H9 (cell line): ENCODE measurements at regions not wholly inside any gene's neighbourhood (a gene's known extent, or its start where the extent isn't known, plus 50 kb on each side); places are given as distances from the start of the nearest gene placed in this dataset.

ENCODE experiments used
- DNase-seq: peaks from one replicate; pipeline ENCODE4 v3.0.0-alpha.2; 2017
- H2AFZ ChIP-seq: one replicate; pipeline ENCODE4 v1.6.1; 2013; ENCODE audit warnings: mild to moderate bottlenecking, low read length, control low read depth, moderate library complexity
- H2AK5ac ChIP-seq: 2 replicates; pipeline ENCODE4 v1.6.1; 2013; ENCODE audit warnings: low read length, control low read depth, mixed read lengths; ENCODE audit not compliant: insufficient read length
- H2BK120ac ChIP-seq: one replicate; pipeline ENCODE4 v1.6.1; 2013; ENCODE audit warnings: low read depth, mild to moderate bottlenecking, low read length, control low read depth, inconsistent platforms; ENCODE audit not compliant: poor library complexity, severe bottlenecking
- H2BK12ac ChIP-seq: 2 replicates; pipeline ENCODE4 v1.6.1; 2013; ENCODE audit warnings: low read length, control low read depth, mixed read lengths, low read depth; ENCODE audit not compliant: insufficient read length
- H2BK15ac ChIP-seq: 2 replicates; pipeline ENCODE4 v1.6.1; 2013; ENCODE audit warnings: low read depth, low read length, control low read depth
- H2BK20ac ChIP-seq: one replicate; pipeline ENCODE4 v1.6.1; 2013; ENCODE audit warnings: low read depth, mild to moderate bottlenecking, low read length, control low read depth, inconsistent platforms; ENCODE audit not compliant: poor library complexity, severe bottlenecking
- H2BK5ac ChIP-seq: 2 replicates; pipeline ENCODE4 v1.6.1; 2013; ENCODE audit warnings: low read length, control low read depth, mixed read lengths; ENCODE audit not compliant: insufficient read length
- H3K14ac ChIP-seq: 2 replicates; pipeline ENCODE4 v1.6.1; 2013; ENCODE audit warnings: low read length, control low read depth; ENCODE audit not compliant: insufficient read depth
- H3K18ac ChIP-seq: 2 replicates; pipeline ENCODE4 v1.6.1; 2013; ENCODE audit warnings: low read depth, mild to moderate bottlenecking, mixed read lengths, low read length, control low read depth; ENCODE audit not compliant: insufficient read length
- H3K23ac ChIP-seq: 2 replicates; pipeline ENCODE4 v1.6.1; 2013; ENCODE audit warnings: low read length, control low read depth, mixed read lengths, low read depth; ENCODE audit not compliant: insufficient read length
- H3K23me2 ChIP-seq: 2 replicates; pipeline ENCODE4 v1.6.1; 2013; ENCODE audit warnings: low read depth, mild to moderate bottlenecking, mixed read lengths, low read length, control low read depth; ENCODE audit not compliant: insufficient read length, poor library complexity, severe bottlenecking
- H3K27ac ChIP-seq: 2 replicates; pipeline ENCODE4 v1.5.1; 2013; ENCODE audit warnings: low read length, control low read depth, mixed read lengths, low read depth; ENCODE audit not compliant: insufficient read length
- H3K27me3 ChIP-seq: 2 replicates; pipeline ENCODE4 v1.6.1; 2013; ENCODE audit warnings: low read length, control low read depth, inconsistent platforms; ENCODE audit not compliant: insufficient read depth
- H3K4ac ChIP-seq: 2 replicates; pipeline ENCODE4 v1.6.1; 2013; ENCODE audit warnings: low read depth, mild to moderate bottlenecking, control low read depth, inconsistent platforms, low read length, moderate library complexity
- H3K4me1 ChIP-seq: 2 replicates; pipeline ENCODE4 v1.6.1; 2013; ENCODE audit warnings: low read length, control low read depth, inconsistent platforms; ENCODE audit not compliant: insufficient read depth
- H3K4me2 ChIP-seq: 2 replicates; pipeline ENCODE4 v1.6.1; 2013; ENCODE audit warnings: low read length, control low read depth, mixed read lengths; ENCODE audit not compliant: insufficient read length, insufficient read depth
- H3K56ac ChIP-seq: 2 replicates; pipeline ENCODE4 v1.6.1; 2013; ENCODE audit warnings: low read depth, mild to moderate bottlenecking, mixed read lengths, low read length, control low read depth; ENCODE audit not compliant: insufficient read length
- H3K79me1 ChIP-seq: 2 replicates; pipeline ENCODE4 v1.6.1; 2013; ENCODE audit warnings: low read depth, mild to moderate bottlenecking, moderate library complexity, low read length, control low read depth, inconsistent platforms; ENCODE audit not compliant: insufficient read depth, poor library complexity, severe bottlenecking
- H3K79me2 ChIP-seq: 2 replicates; pipeline ENCODE4 v1.6.1; 2013; ENCODE audit warnings: low read length, control low read depth, inconsistent platforms; ENCODE audit not compliant: insufficient read depth
- H3K9ac ChIP-seq: 2 replicates; pipeline ENCODE4 v1.6.1; 2013; ENCODE audit warnings: low read length, control low read depth, mixed read lengths; ENCODE audit not compliant: insufficient read length; ENCODE audit errors: extremely low read depth
- H3K9me3 ChIP-seq: one replicate; pipeline ENCODE4 v1.6.1; 2013; ENCODE audit warnings: low read depth, low read length, inconsistent platforms; ENCODE audit not compliant: control insufficient read depth
- H3T11ph ChIP-seq: one replicate; pipeline ENCODE4 v1.6.1; 2013; ENCODE audit warnings: mild to moderate bottlenecking, low read length, control low read depth, inconsistent platforms
- H4K20me1 ChIP-seq: one replicate; pipeline ENCODE4 v1.6.1; 2013; ENCODE audit not compliant: control insufficient read depth, insufficient read length, insufficient read depth
- H4K5ac ChIP-seq: 2 replicates; pipeline ENCODE4 v1.6.1; 2013; ENCODE audit warnings: low read depth, mild to moderate bottlenecking, mixed read lengths, low read length, control low read depth; ENCODE audit not compliant: insufficient read length
- H4K8ac ChIP-seq: replicated peaks from 2 replicates; pipeline ENCODE4 v1.6.1; 2013; ENCODE audit warnings: low read length, control low read depth, mixed read lengths, low read depth; ENCODE audit not compliant: insufficient read length
- H4K91ac ChIP-seq: 2 replicates; pipeline ENCODE4 v1.6.1; 2013; ENCODE audit warnings: low read depth, mild to moderate bottlenecking, moderate library complexity, mixed read lengths, low read length, control low read depth; ENCODE audit not compliant: insufficient read length
- H3K27ac Mint-ChIP-seq, 3 experiments: 2 replicates in 2 of 3; 3 replicates in 1 of 3; pipeline ENCODE4 v1.8.0; 2020 to 2021; ENCODE audit warnings: mixed read lengths in 3 of 3, mild to moderate bottlenecking in 1 of 3, moderate library complexity in 1 of 3
- H3K27me3 Mint-ChIP-seq: 2 replicates; pipeline ENCODE4 v1.8.0; 2021; ENCODE audit warnings: low read depth, mild to moderate bottlenecking, moderate library complexity, mixed read lengths
- H3K36me3 Mint-ChIP-seq, 3 experiments: 2 replicates in 2 of 3; 3 replicates in 1 of 3; pipeline ENCODE4 v1.8.0; 2020 to 2021; ENCODE audit warnings: low read depth in 3 of 3, mixed read lengths in 3 of 3; ENCODE audit not compliant: insufficient read depth in 1 of 3
- H3K4me1 Mint-ChIP-seq, 2 experiments: 2 replicates each; pipeline ENCODE4 v1.8.0; 2020; ENCODE audit warnings: mixed read lengths in 2 of 2
- H3K4me3 Mint-ChIP-seq, 2 experiments: 2 replicates in 1 of 2; 3 replicates in 1 of 2; pipeline ENCODE4 v1.8.0; 2020 to 2021; ENCODE audit warnings: mild to moderate bottlenecking in 2 of 2, mixed read lengths in 2 of 2, moderate library complexity in 1 of 2
- H3K9me3 Mint-ChIP-seq, 2 experiments: 2 replicates in 1 of 2; 3 replicates in 1 of 2; pipeline ENCODE4 v1.8.0; 2020; ENCODE audit warnings: mild to moderate bottlenecking in 2 of 2, mixed read lengths in 2 of 2, moderate library complexity in 1 of 2
- WGBS: extraction: QIAGEN DNeasy Blood & Tissue Kit; methylation state at CpG from one replicate; pipeline ENCODE4 v1.1.7; 2013; ENCODE audit warnings: missing lambda C conversion rate, low lambda C conversion rate, mixed read lengths; ENCODE audit not compliant: insufficient read length; ENCODE audit errors: extremely low coverage; 5-methylcytosine and 5-hydroxymethylcytosine counted together
- TF ChIP-seq, protein P1 (sequence below): fragments of 200-600 bp; sonication (generic); conservative IDR thresholded peaks from 3 replicates; pipeline ENCODE4 v1.8.0; 2021; ENCODE audit warnings: antibody characterized with exemption, mild to moderate bottlenecking

DNA sequence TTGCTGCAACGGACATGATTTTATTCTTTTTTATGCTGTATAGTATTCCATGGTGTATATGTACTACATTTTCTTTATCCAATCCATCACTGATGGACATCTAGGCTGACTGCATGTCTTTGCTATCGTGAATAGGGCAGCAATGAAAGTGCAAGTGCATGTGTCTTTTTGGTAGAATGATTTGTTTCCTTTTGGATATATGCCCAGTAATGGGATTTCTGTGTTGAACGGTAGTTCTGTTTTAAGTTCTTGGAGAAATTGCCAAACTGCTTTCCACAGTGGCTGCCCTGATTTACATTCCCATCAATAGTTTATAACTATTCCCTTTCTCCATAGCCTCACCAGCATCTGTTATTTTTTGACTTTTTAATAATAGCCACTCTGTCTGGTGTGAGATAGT, 99.7 kb upstream of the CRIM1 start:
- no peak overlapping the region for H4K5ac ChIP-seq
- H3K36me3 Mint-ChIP-seq: no peaks in the 10 kb centered on the region
- no peak overlapping the region for H3K27ac ChIP-seq
- H4K20me1 ChIP-seq: no peaks in the 10 kb centered on the region
- no peaks in the 10 kb centered on the region for H3K4me1 ChIP-seq
- peaks cover 3% of the 10 kb centered on the region in 2 experiments for H3K4me1 Mint-ChIP-seq
- no peaks in the 10 kb centered on the region for H3K9me3 ChIP-seq
- no peak overlapping the region for H2AK5ac ChIP-seq
- H2BK15ac ChIP-seq: no peak overlapping the region
- H2BK20ac ChIP-seq: no peak overlapping the region
- no peaks in the 10 kb centered on the region for H3K27me3 Mint-ChIP-seq
- no peak overlapping the region for H2AFZ ChIP-seq
- no peaks in the 10 kb centered on the region for H3K79me1 ChIP-seq
- H3K18ac ChIP-seq: no peak overlapping the region
- TF ChIP-seq, protein P1, sequence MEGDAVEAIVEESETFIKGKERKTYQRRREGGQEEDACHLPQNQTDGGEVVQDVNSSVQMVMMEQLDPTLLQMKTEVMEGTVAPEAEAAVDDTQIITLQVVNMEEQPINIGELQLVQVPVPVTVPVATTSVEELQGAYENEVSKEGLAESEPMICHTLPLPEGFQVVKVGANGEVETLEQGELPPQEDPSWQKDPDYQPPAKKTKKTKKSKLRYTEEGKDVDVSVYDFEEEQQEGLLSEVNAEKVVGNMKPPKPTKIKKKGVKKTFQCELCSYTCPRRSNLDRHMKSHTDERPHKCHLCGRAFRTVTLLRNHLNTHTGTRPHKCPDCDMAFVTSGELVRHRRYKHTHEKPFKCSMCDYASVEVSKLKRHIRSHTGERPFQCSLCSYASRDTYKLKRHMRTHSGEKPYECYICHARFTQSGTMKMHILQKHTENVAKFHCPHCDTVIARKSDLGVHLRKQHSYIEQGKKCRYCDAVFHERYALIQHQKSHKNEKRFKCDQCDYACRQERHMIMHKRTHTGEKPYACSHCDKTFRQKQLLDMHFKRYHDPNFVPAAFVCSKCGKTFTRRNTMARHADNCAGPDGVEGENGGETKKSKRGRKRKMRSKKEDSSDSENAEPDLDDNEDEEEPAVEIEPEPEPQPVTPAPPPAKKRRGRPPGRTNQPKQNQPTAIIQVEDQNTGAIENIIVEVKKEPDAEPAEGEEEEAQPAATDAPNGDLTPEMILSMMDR: no peak
- DNase-seq: no peak
- no peak overlapping the region for H3K4ac ChIP-seq
- no peak overlapping the region for H3K4me2 ChIP-seq
- no peak overlapping the region for H3K56ac ChIP-seq
- H4K8ac ChIP-seq: no peak overlapping the region
- H4K91ac ChIP-seq: no peak overlapping the region
- no peak overlapping the region for H3T11ph ChIP-seq
- no peak overlapping the region for H2BK12ac ChIP-seq
- no peak overlapping the region for H3K9ac ChIP-seq
- no peaks in the 10 kb centered on the region for H3K27me3 ChIP-seq
- no peak overlapping the region for H2BK5ac ChIP-seq
- no peak overlapping the region for H3K4me3 Mint-ChIP-seq
- H3K14ac ChIP-seq: no peak overlapping the region
- no peaks in the 10 kb centered on the region for H3K79me2 ChIP-seq
- no peak overlapping the region for H3K23ac ChIP-seq
- H2BK120ac ChIP-seq: no peak overlapping the region
- no peaks in the 10 kb centered on the region for H3K9me3 Mint-ChIP-seq
- WGBS: no CpG with 5 or more reads among the region's 3 CpGs
- no peaks in the 10 kb centered on the region for H3K23me2 ChIP-seq
- H3K27ac Mint-ChIP-seq: no peak overlapping the region
